Testis (tissue), 2 donors: ENCODE measurements at regions not wholly inside any gene's neighbourhood (a gene's known extent, or its start where the extent isn't known, plus 50 kb on each side); places are given as distances from the start of the nearest gene placed in this dataset.

Experiments used
- CTCF ChIP-seq, 3 experiments: fragments of 450-650 bp in 2 of 3; fragments of 200-600 bp in 1 of 3; sonication (generic) in 1 of 3; IDR thresholded peaks; one replicate each; pipeline ENCODE4 v1.5.1; 2016 to 2019; ENCODE audit warnings: antibody characterized with exemption in 3 of 3, mild to moderate bottlenecking in 2 of 3, moderate library complexity in 1 of 3
- POLR2A ChIP-seq: fragments of 450-650 bp; IDR thresholded peaks from one replicate; pipeline ENCODE4 v1.6.1; 2017; ENCODE audit warnings: antibody characterized with exemption, mild to moderate bottlenecking, moderate library complexity

GRCh38 chr12:111025792-111026430 lies 105.5 kb upstream of the MYL2 start:
- TF ChIP-seq CTCF (IDR thresholded peaks at IDR 0.05) (no peak), POLR2A (no peak)
